NB4 (cell line): ENCODE measurements at regions not wholly inside any gene's neighbourhood (a gene's known extent, or its start where the extent isn't known, plus 50 kb on each side); places are given as distances from the start of the nearest gene placed in this dataset.

Source experiments
- CTCF ChIP-seq: IDR thresholded peaks from one replicate; pipeline ENCODE4 v1.5.1; 2012; ENCODE audit warnings: low read depth, low read length
- MAX ChIP-seq: IDR thresholded peaks from 2 replicates; pipeline ENCODE4 v1.6.1; 2011; ENCODE audit warnings: low read depth, low read length
- POLR2A ChIP-seq: IDR thresholded peaks from 2 replicates; pipeline ENCODE4 v1.6.1; 2011; ENCODE audit warnings: mild to moderate bottlenecking; ENCODE audit not compliant: insufficient read length; ENCODE audit errors: extremely low read depth

GRCh38 chr9:129256959-129257713 lies 79.1 kb upstream of the IER5L start:
- no peak for TF ChIP-seq MAX
- TF ChIP-seq CTCF: no peak
- TF ChIP-seq POLR2A: no peak
